NCI-H748 (cell line): ENCODE measurements at regions not wholly inside any gene's neighbourhood (a gene's known extent, or its start where the extent isn't known, plus 50 kb on each side); places are given as distances from the start of the nearest gene placed in this dataset.

Source experiments
- DNase-seq: peaks from one replicate; lab custom pipeline; 2025; ENCODE audit not compliant: unreplicated experiment; lab: John Stamatoyannopoulos, UW

GRCh38 chr2:71816815-71817214, 330.8 kb downstream of the CYP26B1 start:
- DNase-seq = no peak

- no peak for DNase-seq
Observed at GRCh38 chr2:71815701-71816474, 331.8 kb downstream of the CYP26B1 start.

- DNase-seq = no peak
Observed at GRCh38 chr2:71814885-71815284, 332.8 kb downstream of the CYP26B1 start.

- DNase-seq = no peak
Observed at GRCh38 chr2:71813807-71814470, 333.7 kb downstream of the CYP26B1 start.

- DNase-seq = no peak
Observed at GRCh38 chr2:71813315-71813714, 334.3 kb downstream of the CYP26B1 start.

GRCh38 chr2:71812736-71813135, 334.9 kb downstream of the CYP26B1 start:
- DNase-seq = no peak

- no peak for DNase-seq
Observed at GRCh38 chr2:71811726-71812125, 335.9 kb downstream of the CYP26B1 start.

- DNase-seq = no peak
Observed at GRCh38 chr2:71811157-71811556, 336.5 kb downstream of the CYP26B1 start.

- no peak for DNase-seq
Observed at GRCh38 chr2:71807581-71808451, 339.8 kb downstream of the CYP26B1 start.

- no peak for DNase-seq
Observed at GRCh38 chr2:71806432-71806831, 341.2 kb downstream of the CYP26B1 start.

GRCh38 chr2:71804281-71804751, 343.3 kb downstream of the CYP26B1 start:
- DNase-seq = no peak

GRCh38 chr2:71803398-71803797, 344.3 kb downstream of the CYP26B1 start:
- DNase-seq = no peak

- no peak for DNase-seq
Observed at GRCh38 chr2:71802556-71802955, 345.1 kb downstream of the CYP26B1 start.

- DNase-seq = peak; percentile 17
Observed at GRCh38 chr2:71801969-71802368, 345.7 kb downstream of the CYP26B1 start.

GRCh38 chr2:71801556-71801955, 346.1 kb downstream of the CYP26B1 start:
- no peak for DNase-seq

- DNase-seq = no peak
Observed at GRCh38 chr2:71800851-71801250, 346.8 kb downstream of the CYP26B1 start.

- no peak for DNase-seq
Observed at GRCh38 chr2:71800106-71800809, 346.9 kb downstream of the DYSF start.

GRCh38 chr2:71799013-71799575, 345.7 kb downstream of the DYSF start:
- DNase-seq = no peak

- no peak for DNase-seq
Observed at GRCh38 chr2:71798266-71799012, 345.1 kb downstream of the DYSF start.
